8988T (cell line): ENCODE measurements at regions not wholly inside any gene's neighbourhood (a gene's known extent, or its start where the extent isn't known, plus 50 kb on each side); places are given as distances from the start of the nearest gene placed in this dataset.
A peak's percentile ranks its signal among the peaks of the same experiment; 100 is the strongest.
"Not testable (repeated sequence)": the region's sequence is repeated elsewhere in the genome, so short reads cannot be mapped to it uniquely, and the experiment has no call there.

Experiments used
- DNase-seq: peaks from one replicate; pipeline ENCODE4 v3.0.0; 2011

DNA sequence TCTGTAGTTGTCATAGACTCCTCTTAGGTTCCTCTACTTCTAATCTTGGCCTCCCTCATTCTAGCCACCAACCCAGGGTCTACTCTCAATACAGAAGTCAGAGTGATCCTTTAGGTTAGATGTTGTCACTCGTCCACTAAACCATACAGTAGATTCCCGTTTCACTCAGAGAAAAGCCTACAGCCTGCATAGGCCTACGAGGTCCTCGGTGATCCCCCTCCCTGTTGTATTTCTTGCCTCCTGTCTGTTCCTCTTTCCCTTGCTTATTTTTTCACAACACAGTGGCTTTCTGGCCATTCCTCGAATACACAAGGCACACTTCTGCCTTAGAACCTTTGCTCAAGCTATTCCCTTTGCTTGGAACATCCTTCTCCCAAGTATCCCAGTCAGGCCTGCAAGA lies 183.0 kb upstream of the PRSS1 start:
- DNase-seq: no peak

DNA sequence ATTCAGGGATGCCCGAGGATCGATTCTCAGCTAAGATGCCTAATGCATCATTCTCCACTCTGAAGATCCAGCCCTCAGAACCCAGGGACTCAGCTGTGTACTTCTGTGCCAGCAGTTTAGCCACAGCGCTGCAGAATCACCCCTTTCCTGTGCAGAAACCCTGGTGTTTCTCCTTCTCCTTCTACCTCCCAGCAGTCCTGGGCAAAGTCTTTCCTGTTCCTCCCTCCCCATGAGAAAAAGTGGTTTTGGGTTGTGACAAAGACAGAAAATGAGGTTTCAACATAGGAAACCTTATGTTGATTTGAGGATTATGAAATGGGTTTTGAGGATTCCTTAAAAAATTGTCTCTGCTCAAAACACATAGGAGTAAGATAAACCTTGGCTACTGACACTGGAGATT lies 185.1 kb upstream of the PRSS1 start:
- DNase-seq: not testable (repeated sequence)

DNA sequence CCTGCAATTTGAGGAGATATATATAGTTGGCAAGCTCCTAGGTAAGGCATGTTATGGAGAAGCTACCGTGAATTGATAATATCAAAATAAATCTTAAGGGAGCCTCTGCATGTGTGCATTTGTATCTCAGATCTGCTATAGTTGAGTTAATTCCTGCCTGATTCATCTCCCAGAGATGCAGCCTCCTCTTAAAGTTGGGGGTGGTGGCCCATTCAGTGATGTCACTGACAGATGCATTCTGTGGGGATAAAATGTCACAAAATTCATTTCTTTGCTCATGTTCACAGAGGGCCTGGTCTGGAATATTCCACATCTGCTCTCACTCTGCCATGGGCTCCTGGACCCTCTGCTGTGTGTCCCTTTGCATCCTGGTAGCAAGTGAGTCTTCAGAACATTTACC lies 185.8 kb upstream of the PRSS1 start:
- DNase-seq: no peak

DNA sequence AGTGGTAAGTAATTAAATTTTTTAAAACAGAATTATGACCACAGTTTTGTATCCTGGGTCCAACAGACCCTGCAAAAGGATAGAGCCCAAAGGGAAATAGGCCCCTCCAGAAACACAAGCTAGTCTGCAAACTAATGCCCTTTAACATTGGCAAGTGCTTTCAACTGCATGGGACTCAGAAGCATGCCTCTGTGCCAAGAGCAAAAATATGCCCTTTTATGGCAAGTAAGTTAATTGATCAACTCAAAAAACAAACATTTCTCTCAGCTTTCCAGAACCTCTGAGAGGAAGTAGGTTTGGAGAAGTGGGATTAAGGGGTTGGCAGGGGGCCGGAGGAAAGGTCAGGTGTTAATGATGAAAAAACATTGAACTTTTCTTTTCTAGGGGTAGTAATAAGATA lies 186.6 kb upstream of the PRSS1 start:
- no peak for DNase-seq

DNA sequence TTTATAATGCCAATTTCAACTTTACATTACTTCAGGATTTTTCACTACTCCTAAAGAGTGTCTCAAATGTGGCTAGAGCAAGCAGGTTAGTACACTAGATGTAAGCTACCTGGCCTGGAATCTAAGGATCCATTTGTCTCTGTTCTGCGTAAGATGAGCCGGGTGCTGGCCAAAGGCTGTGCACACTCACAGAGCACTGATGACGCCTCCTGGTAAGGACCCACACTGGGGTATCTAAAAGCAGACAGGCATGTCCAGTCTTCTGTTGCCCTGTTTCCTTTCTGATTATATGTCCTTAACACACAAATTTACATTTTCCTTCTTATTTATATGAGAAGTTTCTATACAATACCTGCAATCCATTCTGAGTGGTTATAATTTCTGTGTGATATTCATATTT lies 187.9 kb upstream of the PRSS1 start:
- DNase-seq: not testable (repeated sequence)

GRCh38 chr7:142560770-142561169 lies 188.5 kb upstream of the PRSS1 start:
- not testable (repeated sequence) for DNase-seq

DNA sequence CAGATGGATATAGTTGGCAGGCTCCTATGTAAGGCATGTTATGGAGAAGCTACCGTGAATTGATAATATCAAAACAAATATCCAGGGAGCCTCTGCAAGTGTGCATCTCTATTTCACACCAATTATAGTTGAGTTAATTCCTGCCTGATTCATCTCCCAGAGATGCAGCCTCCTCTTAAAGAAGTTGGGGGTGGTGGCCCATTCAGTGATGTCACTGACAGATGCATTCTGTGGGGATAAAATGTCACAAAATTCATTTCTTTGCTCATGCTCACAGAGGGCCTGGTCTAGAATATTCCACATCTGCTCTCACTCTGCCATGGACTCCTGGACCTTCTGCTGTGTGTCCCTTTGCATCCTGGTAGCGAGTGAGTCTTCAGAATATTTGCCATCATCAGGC lies 189.1 kb upstream of the PRSS1 start:
- DNase-seq: no peak

DNA sequence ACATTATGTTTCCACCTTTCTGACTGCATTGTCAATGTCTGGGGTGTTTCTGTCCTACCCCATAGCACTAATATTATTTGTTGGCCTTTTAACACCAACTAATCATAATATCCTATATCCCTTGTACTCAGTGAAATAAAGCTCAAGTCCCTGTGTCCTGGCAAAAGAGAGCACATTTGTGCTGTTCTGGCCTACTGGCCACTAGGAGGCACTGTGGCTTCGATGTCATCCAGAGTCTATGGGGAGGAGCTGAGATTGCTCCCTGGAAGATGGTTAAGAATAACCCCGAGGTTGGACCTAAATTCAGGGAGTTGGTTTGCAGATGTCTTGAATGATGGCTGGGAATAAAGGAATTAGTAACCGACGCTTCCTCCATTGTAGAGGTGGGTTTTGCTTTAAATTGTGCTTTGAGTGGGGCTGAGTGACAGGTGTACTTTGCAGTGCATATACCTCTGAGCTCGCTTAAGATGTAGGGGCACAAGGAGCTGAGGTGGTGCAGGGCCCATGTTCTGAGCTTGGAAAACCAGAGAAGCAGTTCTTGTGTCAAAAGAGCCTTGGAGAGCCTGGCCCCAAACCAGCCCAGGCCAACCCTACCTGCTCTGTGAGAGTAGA lies 191.2 kb upstream of the PRSS1 start:
- DNase-seq: peak; percentile 22

DNA sequence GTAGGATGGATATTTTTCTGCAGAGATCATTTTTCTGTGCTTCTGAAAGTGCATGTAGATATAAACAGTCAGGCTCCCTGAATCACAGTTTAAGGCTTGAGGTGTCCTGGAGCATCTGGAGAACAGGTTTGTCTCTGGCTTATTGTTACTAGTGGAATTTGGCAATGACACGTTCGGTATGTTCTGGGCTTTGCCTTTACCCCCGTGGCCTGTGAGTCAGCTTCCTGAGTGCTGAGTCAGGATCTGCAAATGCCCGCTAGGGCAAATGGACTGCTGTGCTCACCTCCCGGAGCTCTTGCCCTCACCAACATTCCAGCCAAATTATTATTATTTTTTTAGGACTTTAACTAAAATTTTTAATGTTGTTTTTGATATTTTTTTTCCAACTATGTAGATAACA lies 192.5 kb upstream of the PRSS1 start:
- DNase-seq: peak; percentile 36

DNA sequence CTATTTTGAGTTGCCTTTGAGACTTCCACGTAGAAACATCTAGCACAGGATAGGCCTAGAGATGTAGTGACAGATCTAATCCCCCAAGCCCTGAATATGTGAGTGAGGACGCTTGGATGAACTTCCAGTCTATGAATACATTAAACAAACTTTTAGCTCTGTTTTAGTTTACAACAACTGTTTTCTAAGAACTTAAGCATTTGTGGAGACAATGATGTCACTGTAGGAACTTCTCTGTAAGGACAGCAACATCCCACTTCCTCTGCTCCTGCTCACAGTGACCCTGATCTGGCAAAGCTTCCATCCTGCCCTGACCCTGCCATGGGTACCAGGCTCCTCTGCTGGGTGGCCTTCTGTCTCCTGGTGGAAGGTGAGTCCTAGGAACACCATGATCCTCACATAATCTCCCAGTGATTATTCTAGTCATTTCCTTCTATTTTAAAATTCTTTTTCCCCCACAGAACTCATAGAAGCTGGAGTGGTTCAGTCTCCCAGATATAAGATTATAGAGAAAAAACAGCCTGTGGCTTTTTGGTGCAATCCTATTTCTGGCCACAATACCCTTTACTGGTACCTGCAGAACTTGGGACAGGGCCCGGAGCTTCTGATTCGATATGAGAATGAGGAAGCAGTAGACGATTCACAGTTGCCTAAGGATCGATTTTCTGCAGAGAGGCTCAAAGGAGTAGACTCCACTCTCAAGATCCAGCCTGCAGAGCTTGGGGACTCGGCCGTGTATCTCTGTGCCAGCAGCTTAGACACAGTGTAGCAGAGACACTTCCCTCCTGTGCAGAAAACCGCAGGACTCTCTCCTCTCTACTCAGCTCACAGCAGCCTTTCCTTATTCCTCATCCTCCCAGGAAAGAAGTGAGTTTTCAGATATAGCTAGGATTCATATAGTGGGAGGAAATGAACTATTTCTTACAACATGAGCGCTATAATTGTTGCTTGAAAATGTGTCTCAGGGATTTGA lies 194.4 kb upstream of the PRSS1 start:
- no peak for DNase-seq

DNA sequence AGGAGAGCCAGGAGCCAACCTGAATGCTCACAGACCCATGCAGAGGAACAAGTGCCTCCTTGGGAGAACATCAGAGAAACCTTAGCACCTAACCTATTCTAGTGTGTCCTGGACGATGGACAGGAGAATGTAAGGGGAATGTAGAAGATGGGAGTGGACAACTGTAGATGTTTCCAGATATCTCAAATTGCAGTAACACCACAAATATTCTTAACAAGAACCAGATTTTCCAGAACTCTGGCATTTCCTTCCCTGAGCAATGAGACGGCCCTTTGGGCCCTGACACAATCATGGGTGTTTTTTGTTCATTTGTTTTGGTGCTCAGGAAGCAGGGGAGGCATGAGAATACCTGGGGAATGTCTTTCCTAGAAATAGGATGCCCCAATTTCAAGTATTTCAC lies 196.1 kb upstream of the PRSS1 start:
- DNase-seq: no peak

- no peak for DNase-seq
Observed at GRCh38 chr7:142548978-142549377, 200.3 kb upstream of the PRSS1 start.

DNA sequence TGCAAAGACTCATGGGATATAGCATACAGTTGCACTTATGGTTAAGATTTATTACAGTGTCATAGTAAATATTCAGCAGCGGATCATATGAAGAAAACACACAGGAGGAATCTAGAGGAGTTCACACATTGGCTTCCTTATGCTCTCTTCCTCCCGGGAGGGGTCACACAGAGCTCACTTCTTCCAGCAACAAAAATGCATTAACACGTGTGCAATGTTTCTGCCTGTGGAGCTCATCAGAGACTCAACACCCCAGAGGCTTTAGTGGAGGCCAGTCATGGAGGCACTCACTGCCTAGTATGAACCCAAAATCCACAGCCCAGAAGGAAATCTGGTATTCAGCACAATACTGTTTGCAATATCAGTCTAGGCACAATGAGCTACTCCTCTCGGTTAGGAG lies 202.8 kb upstream of the PRSS1 start:
- no peak for DNase-seq

GRCh38 chr7:142542942-142543341 lies 206.3 kb upstream of the PRSS1 start:
- no peak for DNase-seq

GRCh38 chr7:142542105-142542504 lies 207.2 kb upstream of the PRSS1 start:
- DNase-seq: no peak

GRCh38 chr7:142540371-142540770 lies 208.9 kb upstream of the PRSS1 start:
- no peak for DNase-seq

DNA sequence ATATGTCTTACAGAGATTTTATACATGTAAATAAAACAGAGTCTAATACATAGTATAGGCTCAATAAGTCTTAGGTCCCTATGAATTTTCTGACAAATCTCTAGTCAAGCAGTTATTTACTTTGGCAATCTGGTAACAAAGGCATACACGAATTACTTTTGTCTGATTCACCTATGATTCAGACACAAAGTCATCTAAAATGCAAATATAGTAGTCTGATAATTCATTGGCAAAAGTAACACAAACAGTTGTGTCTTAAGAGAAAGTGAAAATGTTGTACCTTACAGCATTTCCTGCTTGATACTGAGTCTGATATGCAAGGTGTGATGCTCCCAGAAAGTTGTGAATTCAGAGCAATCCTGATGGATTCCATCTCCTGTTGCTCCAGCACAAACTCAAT lies 209.4 kb upstream of the PRSS1 start:
- no peak for DNase-seq

- no peak for DNase-seq
Observed at GRCh38 chr7:142537760-142538159, 211.5 kb upstream of the PRSS1 start.

DNA sequence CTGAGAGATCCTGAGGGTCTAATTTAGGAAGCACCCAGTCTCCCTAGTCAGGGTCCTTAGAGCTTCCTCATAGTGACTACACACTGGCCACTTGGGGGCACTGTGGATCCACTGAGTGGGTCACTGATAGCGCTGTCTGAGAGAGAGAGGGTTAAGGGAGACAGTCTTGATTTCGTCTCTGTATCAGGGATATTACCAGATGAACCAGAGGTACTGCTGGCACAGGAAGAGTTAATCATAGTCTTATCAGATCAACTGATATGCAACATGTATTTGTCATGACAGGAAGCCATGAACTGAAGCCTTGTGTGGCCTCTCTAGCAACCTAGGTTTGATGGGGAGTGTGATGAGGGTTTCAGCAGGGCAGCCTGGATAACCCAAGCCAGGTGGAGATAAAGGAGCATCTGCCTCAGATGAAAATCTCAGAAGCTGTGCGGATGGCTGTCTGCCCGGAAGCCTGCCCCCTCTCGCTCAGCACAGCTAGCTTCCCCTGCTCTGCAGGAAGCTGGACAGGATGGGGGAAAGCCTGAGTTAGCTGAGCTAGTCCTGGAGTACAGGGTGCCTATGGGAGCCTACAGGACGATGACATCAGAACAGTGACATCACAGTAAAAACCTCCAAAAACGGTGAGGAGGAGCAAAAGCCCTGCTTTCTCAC lies 214.0 kb upstream of the PRSS1 start:
- no peak for DNase-seq

DNA sequence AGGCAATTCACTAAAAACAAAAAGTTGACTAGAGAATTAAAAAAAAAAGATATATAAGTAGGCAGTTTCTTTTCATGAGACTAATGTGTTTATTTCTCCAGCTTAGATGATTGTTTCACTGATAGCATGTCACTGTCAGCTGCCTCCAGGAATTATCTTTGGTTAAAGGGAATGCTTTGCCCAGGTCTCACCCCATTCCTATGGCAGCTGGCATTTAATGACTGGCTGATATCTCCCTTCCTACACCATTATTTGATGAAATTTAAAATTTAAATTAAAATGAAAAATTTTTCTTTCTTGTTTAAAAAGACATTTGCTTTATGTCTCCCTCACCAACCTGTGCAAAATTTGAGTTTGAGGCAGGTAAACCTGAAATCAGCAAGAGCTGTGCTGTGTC lies 214.5 kb upstream of the PRSS1 start:
- no peak for DNase-seq

DNA sequence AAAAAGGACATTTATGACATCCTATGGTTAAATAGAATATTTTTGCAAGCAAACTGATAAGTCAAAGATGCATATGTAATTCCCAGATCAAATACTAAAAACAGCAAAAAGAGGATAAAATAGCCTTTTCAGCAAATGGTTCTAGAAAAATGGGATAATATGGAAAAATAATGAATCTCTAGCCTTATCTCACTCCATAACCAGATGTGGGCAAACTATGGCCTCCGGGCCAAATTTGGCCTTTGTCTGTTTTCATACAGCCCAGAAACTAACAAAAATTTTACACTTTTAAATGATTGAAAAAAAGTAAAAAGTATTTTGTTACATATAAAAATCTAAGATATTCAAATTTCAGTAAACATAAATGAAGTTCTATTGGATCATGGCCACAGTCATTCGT lies 215.4 kb upstream of the PRSS1 start:
- DNase-seq: no peak

DNA sequence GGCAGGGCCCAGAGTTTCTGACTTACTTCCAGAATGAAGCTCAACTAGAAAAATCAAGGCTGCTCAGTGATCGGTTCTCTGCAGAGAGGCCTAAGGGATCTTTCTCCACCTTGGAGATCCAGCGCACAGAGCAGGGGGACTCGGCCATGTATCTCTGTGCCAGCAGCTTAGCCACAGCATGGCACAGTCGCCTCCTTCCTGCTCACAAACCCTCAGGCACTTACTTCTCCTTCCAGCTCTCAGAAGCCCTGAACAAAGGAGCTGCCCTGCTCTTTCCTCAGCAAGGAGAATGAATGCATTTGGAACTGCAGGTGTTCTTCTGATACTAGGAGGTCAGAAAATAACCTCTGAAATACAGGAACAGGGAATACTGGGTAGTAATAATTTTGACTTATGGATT lies 219.7 kb upstream of the PRSS1 start:
- no peak for DNase-seq

GRCh38 chr7:142528608-142529408 lies 220.5 kb upstream of the PRSS1 start:
- DNase-seq: no peak
